Suprapubic skin (tissue), 4 donors: ENCODE measurements at regions not wholly inside any gene's neighbourhood (a gene's known extent, or its start where the extent isn't known, plus 50 kb on each side); places are given as distances from the start of the nearest gene placed in this dataset.

Experiments used
- DNase-seq, 2 donors: peaks; one replicate each; pipeline ENCODE4 v3.0.0-alpha.2; 2019; ENCODE audit warnings: low spot score in 2 of 2
- H3K27ac ChIP-seq: fragments of 200-600 bp; sonication (generic); one replicate; pipeline ENCODE4 v1.5.1; 2019
- H3K27me3 ChIP-seq: fragments of 200-600 bp; sonication (generic); one replicate; pipeline ENCODE4 v1.5.1; 2019
- H3K36me3 ChIP-seq: fragments of 200-600 bp; sonication (generic); one replicate; pipeline ENCODE4 v1.5.1; 2019
- H3K4me1 ChIP-seq: fragments of 200-600 bp; sonication (generic); one replicate; pipeline ENCODE4 v1.5.1; 2019
- H3K4me3 ChIP-seq: fragments of 200-600 bp; sonication (generic); one replicate; pipeline ENCODE4 v1.5.1; 2019; ENCODE audit warnings: mild to moderate bottlenecking
- H3K9me3 ChIP-seq: fragments of 200-600 bp; sonication (generic); one replicate; pipeline ENCODE4 v1.5.1; 2019
- CTCF ChIP-seq, 2 donors: fragments of 200-600 bp in 1 of 2; fragments of 450-650 bp in 1 of 2; sonication (generic) in 1 of 2; IDR thresholded peaks; one replicate each; pipeline ENCODE4 v1.5.1; 2016 to 2019; ENCODE audit warnings: antibody characterized with exemption in 2 of 2, mild to moderate bottlenecking in 1 of 2, moderate library complexity in 1 of 2
- EP300 ChIP-seq: sonication (generic); formaldehyde crosslinking; IDR thresholded peaks from one replicate; pipeline ENCODE4 v1.6.1; 2017; ENCODE audit warnings: antibody characterized with exemption
- POLR2A ChIP-seq, 2 donors: fragments of 450-650 bp; IDR thresholded peaks; one replicate each; pipeline ENCODE4 v1.6.1; 2017; ENCODE audit warnings: antibody characterized with exemption in 2 of 2, mild to moderate bottlenecking in 2 of 2, moderate library complexity in 2 of 2
- POLR2AphosphoS5 ChIP-seq, 3 donors: sonication (generic); formaldehyde crosslinking; IDR thresholded peaks; one replicate each; pipeline ENCODE4 v1.6.1; 2017; ENCODE audit warnings: antibody characterized with exemption in 3 of 3
- WGBS: methylation state at CpG from one replicate; pipeline ENCODE4 v1.1.5; 2018; 5-methylcytosine and 5-hydroxymethylcytosine counted together

GRCh38 chr2:157169889-157170288 lies 87.6 kb upstream of the GALNT5 start:
- Histone ChIP-seq H3K9me3 (no peaks in the 10 kb centered on the region), H3K4me1 (peaks cover 14% of the 10 kb centered on the region), H3K27me3 (no peaks in the 10 kb centered on the region), H3K4me3 (no peak overlapping the region), H3K36me3 (no peaks in the 10 kb centered on the region), H3K27ac (no peak overlapping the region)
- TF ChIP-seq CTCF (IDR thresholded peaks at IDR 0.05) (no peak), POLR2A (IDR thresholded peaks at IDR 0.05) (no peak), EP300 (no peak), POLR2AphosphoS5 (IDR thresholded peaks at IDR 0.05) (no peak)
- WGBS = 99% methylated on average over 3 of the region's 3 CpGs
- DNase-seq = no peak

- Histone ChIP-seq H3K36me3 (no peaks in the 10 kb centered on the region), H3K4me1 (peaks cover 14% of the 10 kb centered on the region), H3K4me3 (no peak overlapping the region), H3K27ac (no peak overlapping the region), H3K27me3 (no peaks in the 10 kb centered on the region), H3K9me3 (no peaks in the 10 kb centered on the region)
- DNase-seq = no peak
- WGBS = 77% methylated on average over 1 of the region's 1 CpG
- TF ChIP-seq CTCF (IDR thresholded peaks at IDR 0.05) (no peak), EP300 (no peak), POLR2AphosphoS5 (IDR thresholded peaks at IDR 0.05) (no peak), POLR2A (IDR thresholded peaks at IDR 0.05) (no peak)
Measured at GRCh38 chr2:157170299-157170698, 87.2 kb upstream of the GALNT5 start.

GRCh38 chr2:157172239-157172638 lies 85.3 kb upstream of the GALNT5 start:
- H3K27me3 ChIP-seq = no peaks in the 10 kb centered on the region
- peaks cover 14% of the 10 kb centered on the region for H3K4me1 ChIP-seq
- H3K27ac ChIP-seq = no peak overlapping the region
- no peak for DNase-seq
- no peaks in the 10 kb centered on the region for H3K9me3 ChIP-seq
- H3K36me3 ChIP-seq = no peaks in the 10 kb centered on the region
- TF ChIP-seq POLR2A (IDR thresholded peaks at IDR 0.05) = no peak
- TF ChIP-seq EP300 = no peak
- no peak for TF ChIP-seq POLR2AphosphoS5 (IDR thresholded peaks at IDR 0.05)
- no peak for TF ChIP-seq CTCF (IDR thresholded peaks at IDR 0.05)
- H3K4me3 ChIP-seq = no peak overlapping the region

DNA sequence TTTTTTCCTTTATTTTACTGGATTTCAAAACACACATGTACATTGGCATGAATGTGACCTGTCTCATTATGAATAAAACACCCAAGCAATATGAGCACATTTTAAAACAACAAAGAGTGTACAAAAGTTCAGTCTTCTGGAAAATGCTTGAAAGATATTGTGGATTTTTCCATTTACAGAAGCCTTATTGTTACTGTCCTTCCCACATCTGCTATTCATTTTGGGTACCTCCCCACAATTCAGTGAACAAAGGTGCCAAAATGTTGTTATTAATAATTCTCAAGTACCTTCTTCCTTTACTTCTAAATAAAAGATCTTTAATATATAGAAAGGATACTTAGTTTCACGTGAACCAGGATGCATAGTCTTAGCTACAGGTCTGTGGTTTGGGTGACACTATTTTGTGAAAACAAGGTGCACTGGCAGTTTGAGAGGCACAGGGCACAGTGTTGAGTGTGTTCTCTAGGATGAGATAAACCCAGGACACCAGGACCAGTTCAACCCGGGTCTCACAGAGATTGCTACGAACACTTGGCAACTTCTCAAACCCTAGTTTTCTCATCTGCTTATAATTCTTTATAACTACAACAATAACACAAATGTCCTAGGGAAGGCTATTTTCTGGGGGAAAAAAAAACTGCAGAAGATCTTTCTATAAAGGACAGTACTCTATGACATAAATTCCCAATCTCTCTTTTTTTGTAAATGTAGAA lies 84.5 kb upstream of the GALNT5 start:
- peaks cover 14% of the 10 kb centered on the region for H3K4me1 ChIP-seq
- DNase-seq = no peak
- H3K27ac ChIP-seq = peak overlapping the region; percentile 47
- H3K36me3 ChIP-seq = no peaks in the 10 kb centered on the region
- H3K9me3 ChIP-seq = no peaks in the 10 kb centered on the region
- H3K4me3 ChIP-seq = no peak overlapping the region
- H3K27me3 ChIP-seq = no peaks in the 10 kb centered on the region
- TF ChIP-seq POLR2A (IDR thresholded peaks at IDR 0.05) = no peak
- TF ChIP-seq POLR2AphosphoS5 (IDR thresholded peaks at IDR 0.05) = no peak
- no peak for TF ChIP-seq CTCF (IDR thresholded peaks at IDR 0.05)
- no peak for TF ChIP-seq EP300
- 44% methylated on average over 3 of the region's 3 CpGs for WGBS

- DNase-seq = no peak
- 17% methylated on average over 5 of the region's 5 CpGs for WGBS
- Histone ChIP-seq H3K9me3 (no peaks in the 10 kb centered on the region), H3K27me3 (no peaks in the 10 kb centered on the region), H3K4me1 (peaks cover 14% of the 10 kb centered on the region), H3K4me3 (no peak overlapping the region), H3K36me3 (no peaks in the 10 kb centered on the region), H3K27ac (peak overlapping the region; percentile 73)
- TF ChIP-seq POLR2A (IDR thresholded peaks at IDR 0.05) = no peak
- TF ChIP-seq EP300 = peak; percentile 85
- peak in 2 of 3 donors; percentile 44 to 60 for TF ChIP-seq POLR2AphosphoS5 (IDR thresholded peaks at IDR 0.05)
- no peak for TF ChIP-seq CTCF (IDR thresholded peaks at IDR 0.05)
Measured at GRCh38 chr2:157173740-157174184, 83.7 kb upstream of the GALNT5 start.
